ENCODE measurements at regions not wholly inside any gene's neighbourhood (a gene's known extent, or its start where the extent isn't known, plus 50 kb on each side); places are given as distances from the start of the nearest gene placed in this dataset.

DNA sequence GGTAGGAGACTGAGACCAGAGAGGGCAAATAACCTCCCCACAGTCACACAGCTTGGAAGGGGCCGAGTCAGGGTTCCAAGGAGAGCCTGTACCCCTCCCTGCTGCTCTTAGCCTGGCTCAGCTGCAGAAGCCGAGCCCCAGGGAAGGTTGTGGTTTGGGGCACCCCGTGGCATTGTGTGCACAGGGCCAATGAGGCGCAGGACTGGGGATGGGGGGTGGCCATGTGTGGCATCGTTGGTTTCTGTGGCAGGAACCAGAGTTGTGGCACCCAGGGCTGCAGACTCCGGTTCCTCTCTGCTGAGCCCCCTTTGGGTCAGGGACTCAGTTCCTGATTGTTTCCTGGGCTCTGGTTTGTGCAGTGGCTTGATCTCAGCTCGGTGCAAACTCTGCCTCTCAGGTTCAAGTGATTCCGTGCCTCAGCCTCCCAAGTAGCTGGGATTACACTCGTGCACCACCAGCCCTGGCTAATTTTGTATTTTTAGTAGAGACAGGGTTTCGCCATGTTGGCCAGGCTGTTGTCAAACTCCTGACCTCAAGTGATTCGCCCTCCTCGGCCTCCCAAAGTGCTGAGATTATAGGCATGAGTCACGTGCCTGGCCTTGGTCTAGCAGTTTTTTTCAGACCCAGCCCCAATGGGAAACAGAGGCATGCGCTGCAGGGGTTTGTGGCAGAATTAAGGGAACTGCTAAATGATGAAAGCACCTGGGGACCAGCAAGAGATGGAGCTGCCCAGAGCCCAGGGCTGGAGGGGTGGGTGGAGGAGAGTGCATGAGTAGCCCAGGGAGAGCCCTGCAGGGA, 221.0 kb upstream of the SULF2 start (continued):
- TF ChIP-seq ARID4A (CRISPR knock-in tag; IDR thresholded peaks at IDR 0.05; ENCODE audit: borderline replicate concordance) (no peak), PTBP1 (IDR thresholded peaks at IDR 0.05; ENCODE audit: low read depth, low read length, poor library complexity, severe bottlenecking) (no peak), ZNF225 (CRISPR knock-in tag; IDR thresholded peaks at IDR 0.05) (no peak)
- TF ChIP-seq, protein P1, sequence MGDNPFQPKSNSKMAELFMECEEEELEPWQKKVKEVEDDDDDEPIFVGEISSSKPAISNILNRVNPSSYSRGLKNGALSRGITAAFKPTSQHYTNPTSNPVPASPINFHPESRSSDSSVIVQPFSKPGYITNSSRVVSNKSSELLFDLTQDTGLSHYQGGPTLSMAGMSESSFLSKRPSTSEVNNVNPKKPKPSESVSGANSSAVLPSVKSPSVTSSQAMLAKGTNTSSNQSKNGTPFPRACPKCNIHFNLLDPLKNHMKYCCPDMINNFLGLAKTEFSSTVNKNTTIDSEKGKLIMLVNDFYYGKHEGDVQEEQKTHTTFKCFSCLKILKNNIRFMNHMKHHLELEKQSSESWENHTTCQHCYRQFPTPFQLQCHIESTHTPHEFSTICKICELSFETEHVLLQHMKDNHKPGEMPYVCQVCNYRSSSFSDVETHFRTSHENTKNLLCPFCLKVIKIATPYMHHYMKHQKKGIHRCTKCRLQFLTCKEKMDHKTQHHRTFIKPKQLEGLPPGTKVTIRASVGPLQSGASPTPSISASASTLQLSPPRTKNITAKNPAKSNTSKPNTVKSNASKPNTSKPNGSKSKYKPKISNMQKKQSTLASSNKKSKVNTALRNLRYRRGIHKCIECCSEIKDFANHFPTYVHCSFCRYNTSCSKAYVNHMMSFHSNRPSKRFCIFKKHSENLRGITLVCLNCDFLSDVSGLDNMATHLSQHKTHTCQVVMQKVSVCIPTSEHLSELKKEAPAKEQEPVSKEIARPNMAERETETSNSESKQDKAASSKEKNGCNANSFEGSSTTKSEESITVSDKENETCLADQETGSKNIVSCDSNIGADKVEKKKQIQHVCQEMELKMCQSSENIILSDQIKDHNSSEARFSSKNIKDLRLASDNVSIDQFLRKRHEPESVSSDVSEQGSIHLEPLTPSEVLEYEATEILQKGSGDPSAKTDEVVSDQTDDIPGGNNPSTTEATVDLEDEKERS (CRISPR knock-in tag; IDR thresholded peaks at IDR 0.05), result no peak
